ENCODE measurements at regions not wholly inside any gene's neighbourhood (a gene's known extent, or its start where the extent isn't known, plus 50 kb on each side); places are given as distances from the start of the nearest gene placed in this dataset.

DNA sequence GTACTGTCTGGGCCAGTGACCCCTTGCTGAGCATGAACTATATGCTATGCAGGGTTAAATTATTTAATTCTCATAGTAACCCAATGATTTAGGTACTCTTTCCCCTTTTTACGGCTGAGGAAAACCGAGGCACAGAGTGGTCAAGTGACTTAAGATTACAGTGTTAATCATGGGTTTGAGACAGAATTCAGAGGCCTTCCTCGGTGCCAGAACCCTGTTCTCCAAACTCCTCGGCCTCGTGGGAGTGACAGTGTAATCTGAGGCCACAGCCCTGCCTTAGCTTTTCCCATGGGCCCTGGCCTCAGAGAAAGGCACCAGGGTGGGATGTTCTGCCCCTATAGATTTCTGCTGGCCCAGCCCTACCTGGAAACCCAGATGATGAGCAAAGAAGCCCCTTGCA, 86.4 kb upstream of the ZNF648 start:
- H3K4me1 ChIP-seq (replicated peaks): peaks cover 21% of the 10 kb centered on the region
- intact Hi-C loops (cut with DNase I): loop anchor here (10.0 kb wide), 1 partner anchor 637 kb away; the partner anchor contains the start of gene NPL
- no peak overlapping the region for H3K4me3 ChIP-seq
- H3K9me3 ChIP-seq: no peaks in the 10 kb centered on the region
- H3K36me3 ChIP-seq: no peaks in the 10 kb centered on the region
- no peak overlapping the region for H3K27ac ChIP-seq
- TF ChIP-seq, protein P1, sequence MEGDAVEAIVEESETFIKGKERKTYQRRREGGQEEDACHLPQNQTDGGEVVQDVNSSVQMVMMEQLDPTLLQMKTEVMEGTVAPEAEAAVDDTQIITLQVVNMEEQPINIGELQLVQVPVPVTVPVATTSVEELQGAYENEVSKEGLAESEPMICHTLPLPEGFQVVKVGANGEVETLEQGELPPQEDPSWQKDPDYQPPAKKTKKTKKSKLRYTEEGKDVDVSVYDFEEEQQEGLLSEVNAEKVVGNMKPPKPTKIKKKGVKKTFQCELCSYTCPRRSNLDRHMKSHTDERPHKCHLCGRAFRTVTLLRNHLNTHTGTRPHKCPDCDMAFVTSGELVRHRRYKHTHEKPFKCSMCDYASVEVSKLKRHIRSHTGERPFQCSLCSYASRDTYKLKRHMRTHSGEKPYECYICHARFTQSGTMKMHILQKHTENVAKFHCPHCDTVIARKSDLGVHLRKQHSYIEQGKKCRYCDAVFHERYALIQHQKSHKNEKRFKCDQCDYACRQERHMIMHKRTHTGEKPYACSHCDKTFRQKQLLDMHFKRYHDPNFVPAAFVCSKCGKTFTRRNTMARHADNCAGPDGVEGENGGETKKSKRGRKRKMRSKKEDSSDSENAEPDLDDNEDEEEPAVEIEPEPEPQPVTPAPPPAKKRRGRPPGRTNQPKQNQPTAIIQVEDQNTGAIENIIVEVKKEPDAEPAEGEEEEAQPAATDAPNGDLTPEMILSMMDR (IDR thresholded peaks at IDR 0.05): no peak
- no peak for TF ChIP-seq POLR2A (IDR thresholded peaks at IDR 0.05)
- TF ChIP-seq POLR2AphosphoS5 (IDR thresholded peaks at IDR 0.05): no peak
- DNase-seq (ENCODE audit: low spot score): no peak
- 82% methylated on average over 5 of the region's 5 CpGs for WGBS
- H3K27me3 ChIP-seq (replicated peaks; ENCODE audit: insufficient read depth): no peaks in the 10 kb centered on the region

DNA sequence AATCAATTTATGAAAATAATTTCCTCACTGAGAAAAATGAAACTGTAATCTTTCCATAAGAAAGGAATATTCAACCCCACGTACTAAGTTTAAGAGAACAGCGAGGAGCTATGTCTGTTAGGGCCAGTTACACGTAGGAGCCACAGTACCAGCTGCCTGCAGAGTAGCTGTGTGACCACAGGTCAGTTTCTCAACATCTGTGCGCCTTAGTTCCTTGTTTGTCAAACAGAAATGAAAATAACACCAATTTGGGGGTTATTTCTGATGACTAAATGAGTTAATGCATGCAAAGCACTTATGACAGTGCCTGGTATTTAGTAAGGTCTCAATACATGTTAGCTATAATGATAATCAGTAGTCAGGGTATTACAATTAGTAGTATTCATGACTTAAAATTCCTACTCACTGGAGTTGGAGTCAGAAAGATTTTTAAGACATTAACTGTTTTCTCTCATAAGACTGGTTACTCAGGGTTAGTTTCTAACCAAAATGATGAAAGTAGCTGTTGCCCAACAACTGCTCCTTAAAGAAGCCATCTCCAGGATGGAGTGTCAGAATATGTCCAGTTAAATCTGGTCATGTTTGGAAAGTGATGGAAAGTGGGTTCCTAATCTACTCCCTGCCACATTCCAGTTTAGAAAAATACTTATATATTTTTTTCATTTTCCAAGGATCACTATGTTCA, 85.8 kb upstream of the ZNF648 start:
- intact Hi-C loops (cut with DNase I): loop anchor here (10.0 kb wide), 1 partner anchor 638 kb away; the partner anchor contains the start of gene NPL
- TF ChIP-seq, protein P1 (IDR thresholded peaks at IDR 0.05): no peak
- TF ChIP-seq POLR2A (IDR thresholded peaks at IDR 0.05): no peak
- TF ChIP-seq POLR2AphosphoS5 (IDR thresholded peaks at IDR 0.05): no peak
- no peak for DNase-seq (ENCODE audit: low spot score)
- Histone ChIP-seq H3K4me1 (replicated peaks) (peaks cover 21% of the 10 kb centered on the region), H3K27me3 (replicated peaks; ENCODE audit: insufficient read depth) (no peaks in the 10 kb centered on the region), H3K27ac (no peak overlapping the region), H3K4me3 (no peak overlapping the region), H3K9me3 (no peaks in the 10 kb centered on the region), H3K36me3 (no peaks in the 10 kb centered on the region)
- 84% methylated on average over 4 of the region's 4 CpGs for WGBS

DNA sequence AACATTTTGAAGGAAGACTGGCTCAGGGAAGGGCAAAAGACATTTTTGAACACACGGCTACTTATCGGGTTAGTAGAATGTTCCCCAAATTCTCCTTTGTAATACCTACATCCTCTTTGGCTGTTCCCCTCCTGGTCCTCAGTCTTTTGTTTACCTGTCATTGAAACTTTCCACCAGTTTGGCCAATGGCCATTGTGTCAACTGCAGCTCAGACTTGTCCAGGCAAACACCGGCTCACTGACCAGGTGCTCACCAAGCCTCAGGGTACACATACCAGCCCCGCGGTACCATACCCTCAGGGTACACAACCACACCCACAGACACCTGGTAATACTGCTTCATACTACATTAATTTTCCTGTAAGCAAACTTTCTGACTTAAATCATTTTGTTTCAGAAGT, 84.8 kb upstream of the ZNF648 start:
- WGBS: 45% methylated on average over 5 of the region's 5 CpGs
- H3K36me3 ChIP-seq: no peaks in the 10 kb centered on the region
- DNase-seq (ENCODE audit: low spot score): peak; percentile 79
- intact Hi-C loops (cut with DNase I): loop anchor here (10.0 kb wide), 1 partner anchor 639 kb away; the partner anchor contains the start of gene NPL
- no peaks in the 10 kb centered on the region for H3K27me3 ChIP-seq (replicated peaks; ENCODE audit: insufficient read depth)
- no peak overlapping the region for H3K4me3 ChIP-seq
- TF ChIP-seq POLR2AphosphoS5 (IDR thresholded peaks at IDR 0.05) (peak; percentile 65), POLR2A (IDR thresholded peaks at IDR 0.05) (no peak)
- TF ChIP-seq, protein P1 (IDR thresholded peaks at IDR 0.05): no peak
- H3K9me3 ChIP-seq: no peaks in the 10 kb centered on the region
- peak overlapping the region; percentile 88 to 92 for H3K27ac ChIP-seq
- H3K4me1 ChIP-seq (replicated peaks): peaks cover 21% of the 10 kb centered on the region

DNA sequence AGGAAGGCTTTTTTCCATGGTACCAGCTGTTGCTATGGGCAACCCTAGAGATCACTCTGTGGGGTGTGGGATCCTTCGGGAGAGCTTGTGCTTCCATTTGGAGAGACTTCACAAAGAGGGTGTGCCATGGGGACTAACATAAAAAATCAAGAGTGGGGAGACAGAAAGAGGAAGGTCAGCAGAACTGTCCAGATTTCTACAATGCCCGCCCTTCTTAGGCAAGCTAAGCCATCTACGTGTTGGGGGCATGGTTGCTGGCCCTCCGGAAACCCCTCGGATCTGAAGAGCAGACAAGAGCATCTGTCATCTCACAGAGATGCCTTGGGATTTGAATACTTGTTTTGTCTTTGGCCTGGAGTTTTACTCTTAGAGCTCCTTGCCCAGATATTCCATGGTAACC, 83.9 kb upstream of the ZNF648 start:
- no peaks in the 10 kb centered on the region for H3K27me3 ChIP-seq (replicated peaks; ENCODE audit: insufficient read depth)
- H3K4me3 ChIP-seq: no peak overlapping the region
- H3K9me3 ChIP-seq: no peaks in the 10 kb centered on the region
- H3K36me3 ChIP-seq: no peaks in the 10 kb centered on the region
- 88% methylated on average over 5 of the region's 5 CpGs for WGBS
- TF ChIP-seq POLR2AphosphoS5 (IDR thresholded peaks at IDR 0.05) (no peak), POLR2A (IDR thresholded peaks at IDR 0.05) (no peak)
- TF ChIP-seq, protein P1 (IDR thresholded peaks at IDR 0.05): no peak
- intact Hi-C loops (cut with DNase I): loop anchor here (2.0 to 10.0 kb wide), 2 partner anchors 143 to 639 kb away; partner anchors contain the start of gene NPL
- H3K4me1 ChIP-seq (replicated peaks): peaks cover 21% of the 10 kb centered on the region
- DNase-seq (ENCODE audit: low spot score): no peak
- H3K27ac ChIP-seq: peak overlapping the region; percentile 88 to 92

DNA sequence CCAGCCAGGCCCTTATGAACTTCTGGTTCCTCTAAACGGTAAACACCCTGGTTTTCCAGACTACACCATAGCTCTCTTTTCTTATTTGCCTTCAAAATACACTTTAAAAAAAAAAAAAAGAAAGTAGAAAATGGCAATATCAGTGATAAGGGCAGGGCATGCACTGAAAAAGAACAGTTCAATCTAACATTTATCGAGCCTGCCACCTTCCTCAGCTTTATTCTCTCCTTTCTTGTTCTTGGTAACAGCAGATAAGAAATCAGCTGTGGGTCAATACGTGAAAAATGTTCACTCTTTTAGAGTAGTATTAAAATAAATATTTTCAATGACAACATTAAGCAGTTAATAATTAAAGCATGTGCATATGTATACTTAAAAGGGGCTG, 83.1 kb upstream of the ZNF648 start:
- 21% methylated on average over 3 of the region's 3 CpGs for WGBS
- Histone ChIP-seq H3K36me3 (no peaks in the 10 kb centered on the region), H3K4me1 (replicated peaks) (peaks cover 21% of the 10 kb centered on the region), H3K27ac (peak overlapping the region; percentile 88 to 92), H3K9me3 (no peaks in the 10 kb centered on the region), H3K27me3 (replicated peaks; ENCODE audit: insufficient read depth) (no peaks in the 10 kb centered on the region), H3K4me3 (no peak overlapping the region)
- intact Hi-C loops (cut with DNase I): loop anchor here (2.0 to 10.0 kb wide), 5 partner anchors 57 to 640 kb away; partner anchors contain the start of genes NPL and RNASEL
- DNase-seq (ENCODE audit: low spot score): no peak
- TF ChIP-seq, protein P1 (IDR thresholded peaks at IDR 0.05): no peak
- TF ChIP-seq POLR2A (IDR thresholded peaks at IDR 0.05): no peak
- TF ChIP-seq POLR2AphosphoS5 (IDR thresholded peaks at IDR 0.05): no peak
